H1 (cell line): ENCODE measurements at regions not wholly inside any gene's neighbourhood (a gene's known extent, or its start where the extent isn't known, plus 50 kb on each side); places are given as distances from the start of the nearest gene placed in this dataset.

Experiments
- SAP30 ChIP-seq: fragments of 300-600 bp; sonication (generic); IDR thresholded peaks from 2 replicates; pipeline ENCODE4 v1.7.1; 2012; ENCODE audit warnings: low read length, moderate library complexity, mild to moderate bottlenecking, inconsistent platforms; ENCODE audit not compliant: insufficient read depth, insufficient replicate concordance
- SP2 ChIP-seq: IDR thresholded peaks from 2 replicates; pipeline ENCODE4 v1.6.1; 2012; ENCODE audit warnings: mild to moderate bottlenecking, low read length, inconsistent platforms

DNA sequence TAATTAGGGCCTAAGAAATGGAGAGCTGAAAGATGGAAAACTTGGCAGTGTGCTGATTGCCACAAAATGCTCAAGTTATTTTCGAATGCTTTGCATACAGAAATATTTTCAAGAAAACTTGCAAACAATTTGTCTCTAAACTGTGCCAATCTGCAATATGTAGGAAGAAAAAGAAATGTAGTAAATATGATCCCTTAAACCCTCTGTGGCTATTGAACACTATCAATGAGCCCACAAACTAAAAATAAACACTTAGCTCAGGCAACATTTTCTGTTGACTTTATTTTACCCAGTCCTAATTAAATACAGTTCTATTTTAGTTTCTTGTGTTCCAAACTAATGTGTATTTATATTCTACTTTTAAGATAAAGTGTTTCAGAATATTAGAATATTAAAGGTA, 342.1 kb downstream of the SEMA3D start (continued):
- TF ChIP-seq SAP30 (no peak), SP2 (no peak)
